Suprapubic skin (tissue), 4 donors: ENCODE measurements at regions not wholly inside any gene's neighbourhood (a gene's known extent, or its start where the extent isn't known, plus 50 kb on each side); places are given as distances from the start of the nearest gene placed in this dataset.

Experiments
- DNase-seq, 2 donors: peaks; one replicate each; pipeline ENCODE4 v3.0.0-alpha.2; 2019; ENCODE audit warnings: low spot score in 2 of 2
- H3K27ac ChIP-seq: fragments of 200-600 bp; sonication (generic); one replicate; pipeline ENCODE4 v1.5.1; 2019
- H3K27me3 ChIP-seq: fragments of 200-600 bp; sonication (generic); one replicate; pipeline ENCODE4 v1.5.1; 2019
- H3K36me3 ChIP-seq: fragments of 200-600 bp; sonication (generic); one replicate; pipeline ENCODE4 v1.5.1; 2019
- H3K4me1 ChIP-seq: fragments of 200-600 bp; sonication (generic); one replicate; pipeline ENCODE4 v1.5.1; 2019
- H3K4me3 ChIP-seq: fragments of 200-600 bp; sonication (generic); one replicate; pipeline ENCODE4 v1.5.1; 2019; ENCODE audit warnings: mild to moderate bottlenecking
- H3K9me3 ChIP-seq: fragments of 200-600 bp; sonication (generic); one replicate; pipeline ENCODE4 v1.5.1; 2019
- CTCF ChIP-seq, 2 donors: fragments of 200-600 bp in 1 of 2; fragments of 450-650 bp in 1 of 2; sonication (generic) in 1 of 2; IDR thresholded peaks; one replicate each; pipeline ENCODE4 v1.5.1; 2016 to 2019; ENCODE audit warnings: antibody characterized with exemption in 2 of 2, mild to moderate bottlenecking in 1 of 2, moderate library complexity in 1 of 2
- EP300 ChIP-seq: sonication (generic); formaldehyde crosslinking; IDR thresholded peaks from one replicate; pipeline ENCODE4 v1.6.1; 2017; ENCODE audit warnings: antibody characterized with exemption
- POLR2A ChIP-seq, 2 donors: fragments of 450-650 bp; IDR thresholded peaks; one replicate each; pipeline ENCODE4 v1.6.1; 2017; ENCODE audit warnings: antibody characterized with exemption in 2 of 2, mild to moderate bottlenecking in 2 of 2, moderate library complexity in 2 of 2
- POLR2AphosphoS5 ChIP-seq, 3 donors: sonication (generic); formaldehyde crosslinking; IDR thresholded peaks; one replicate each; pipeline ENCODE4 v1.6.1; 2017; ENCODE audit warnings: antibody characterized with exemption in 3 of 3
- whole genome bisulfite sequencing: methylation state at CpG from one replicate; pipeline ENCODE4 v1.1.5; 2018; 5-methylcytosine and 5-hydroxymethylcytosine counted together

DNA sequence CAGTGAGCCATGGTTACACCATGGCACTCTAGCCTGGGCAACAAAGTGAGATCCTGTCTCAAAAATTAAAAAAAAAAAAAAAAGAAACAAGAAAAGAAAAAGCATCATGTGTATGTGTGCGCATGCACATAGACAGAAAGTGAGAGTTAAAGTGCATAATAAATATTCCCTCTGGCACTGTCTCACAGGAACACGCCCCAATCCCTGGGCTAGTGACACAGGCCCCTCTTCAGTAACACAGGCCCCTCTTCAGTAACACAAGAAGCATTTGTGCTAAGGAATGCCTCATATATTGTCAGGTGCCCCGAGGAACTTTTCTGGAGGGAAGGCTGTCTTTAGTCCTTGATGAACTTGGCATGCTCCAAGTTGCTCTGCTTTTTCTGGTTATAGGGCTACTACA is 57.5 kb downstream of the RPL27A start:
- no peak for DNase-seq
- Histone ChIP-seq H3K27me3 (no peaks in the 10 kb centered on the region), H3K4me3 (no peak overlapping the region), H3K4me1 (no peaks in the 10 kb centered on the region), H3K27ac (no peak overlapping the region), H3K36me3 (peaks cover 3% of the 10 kb centered on the region), H3K9me3 (no peaks in the 10 kb centered on the region)
- TF ChIP-seq POLR2A (IDR thresholded peaks at IDR 0.05) = no peak
- no peak for TF ChIP-seq POLR2AphosphoS5 (IDR thresholded peaks at IDR 0.05)
- no peak for TF ChIP-seq CTCF (IDR thresholded peaks at IDR 0.05)
- TF ChIP-seq EP300 = no peak
- WGBS = 71% methylated on average over 3 of the region's 3 CpGs

GRCh38 chr11:8744423-8744822 is 61.8 kb downstream of the RPL27A start:
- Histone ChIP-seq H3K4me1 (no peaks in the 10 kb centered on the region), H3K27me3 (no peaks in the 10 kb centered on the region), H3K36me3 (no peaks in the 10 kb centered on the region), H3K27ac (no peak overlapping the region), H3K9me3 (no peaks in the 10 kb centered on the region), H3K4me3 (no peak overlapping the region)
- no peak for TF ChIP-seq POLR2A (IDR thresholded peaks at IDR 0.05)
- TF ChIP-seq CTCF (IDR thresholded peaks at IDR 0.05) = no peak
- no peak for TF ChIP-seq POLR2AphosphoS5 (IDR thresholded peaks at IDR 0.05)
- no peak for DNase-seq
- 100% methylated on average over 1 of the region's 1 CpG for whole genome bisulfite sequencing

DNA sequence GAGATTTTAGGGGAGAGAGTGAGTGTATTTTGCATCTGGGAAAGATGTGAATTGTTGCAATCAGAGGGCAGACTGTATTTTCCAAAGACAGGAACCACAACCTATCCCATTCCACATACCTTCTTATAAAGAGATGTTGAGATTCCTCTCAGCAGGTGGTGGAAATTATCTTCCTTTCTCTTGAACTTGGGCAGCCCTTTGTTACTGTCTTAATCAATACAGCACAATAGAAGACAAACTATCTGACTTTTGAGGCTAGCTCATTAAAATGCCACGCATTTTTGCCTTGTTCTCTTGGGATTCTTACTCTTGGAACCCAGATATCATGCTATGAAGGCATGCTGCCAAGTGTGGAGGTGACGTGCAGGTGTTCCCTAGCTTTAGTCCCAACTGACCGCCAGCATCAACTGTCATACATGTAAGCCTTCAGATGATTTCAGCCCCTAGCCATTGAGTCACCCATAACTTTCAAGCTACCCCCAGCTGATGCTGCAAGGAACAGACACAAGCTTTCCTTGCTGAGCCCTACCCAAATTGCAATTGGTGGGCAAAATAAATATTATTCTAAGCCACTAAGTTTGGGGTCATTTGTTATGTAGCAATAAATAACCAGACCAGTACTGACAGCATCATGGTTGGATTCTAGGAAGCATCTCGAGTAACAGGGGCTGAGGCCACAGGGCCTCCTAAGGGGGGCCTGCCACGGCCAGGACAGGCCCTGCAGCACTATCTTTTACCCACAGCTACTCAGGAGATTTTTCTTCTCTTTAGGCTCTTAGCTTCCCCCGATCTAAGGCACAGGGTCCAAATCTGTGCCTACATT is 63.0 kb downstream of the RPL27A start:
- H3K4me1 ChIP-seq = no peaks in the 10 kb centered on the region

DNA sequence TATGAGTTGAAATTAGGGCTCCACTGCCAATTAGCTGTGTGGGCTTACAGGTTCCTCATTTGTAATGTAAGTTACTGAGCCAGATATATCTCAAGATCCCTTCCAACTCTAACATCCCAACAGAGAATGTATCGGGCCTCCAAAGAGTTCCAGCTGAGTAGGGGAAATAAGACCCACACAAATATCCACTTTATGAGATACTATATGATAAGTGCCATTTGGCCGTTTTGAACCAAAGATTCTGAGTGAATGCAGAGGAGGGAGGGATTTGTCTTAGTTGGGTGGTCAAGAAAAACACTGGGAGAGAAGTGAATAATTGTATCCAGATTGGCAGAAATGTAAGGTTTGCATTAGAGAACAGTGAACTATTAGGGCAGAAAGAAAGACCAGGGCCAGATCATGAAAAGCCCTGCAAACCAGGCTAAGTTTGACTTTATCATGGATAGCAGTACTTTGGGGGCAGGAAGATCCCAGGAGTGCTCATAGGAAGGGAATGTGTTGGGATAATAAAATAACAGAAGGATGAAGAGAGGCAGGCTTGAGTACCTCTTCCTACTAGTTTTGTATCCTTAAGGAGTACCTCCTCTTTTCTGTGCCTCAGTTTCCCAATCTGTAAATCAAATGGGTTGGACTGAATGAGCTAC is 63.9 kb downstream of the RPL27A start:
- 73% methylated on average over 2 of the region's 2 CpGs for WGBS
- Histone ChIP-seq H3K36me3 (no peaks in the 10 kb centered on the region), H3K4me1 (no peaks in the 10 kb centered on the region), H3K27me3 (no peaks in the 10 kb centered on the region), H3K4me3 (no peak overlapping the region), H3K27ac (no peak overlapping the region), H3K9me3 (no peaks in the 10 kb centered on the region)
- no peak for DNase-seq
- TF ChIP-seq CTCF (IDR thresholded peaks at IDR 0.05) (no peak), POLR2AphosphoS5 (IDR thresholded peaks at IDR 0.05) (no peak), POLR2A (IDR thresholded peaks at IDR 0.05) (no peak), EP300 (no peak)

More for the DNA sequence above, 63.0 kb downstream of the RPL27A start:
- Histone ChIP-seq H3K27me3 (no peaks in the 10 kb centered on the region), H3K27ac (no peak overlapping the region), H3K36me3 (no peaks in the 10 kb centered on the region), H3K4me3 (no peak overlapping the region), H3K9me3 (no peaks in the 10 kb centered on the region)
- 87% methylated on average over 6 of the region's 6 CpGs for WGBS
- no peak for TF ChIP-seq CTCF (IDR thresholded peaks at IDR 0.05)
- no peak for TF ChIP-seq POLR2AphosphoS5 (IDR thresholded peaks at IDR 0.05)
- TF ChIP-seq POLR2A (IDR thresholded peaks at IDR 0.05) = no peak
- TF ChIP-seq EP300 = no peak
- DNase-seq = no peak

GRCh38 chr11:8747173-8747572 is 64.6 kb downstream of the RPL27A start:
- no peaks in the 10 kb centered on the region for H3K4me1 ChIP-seq
- H3K27ac ChIP-seq = no peak overlapping the region
- no peak for DNase-seq
- no peak for TF ChIP-seq POLR2AphosphoS5 (IDR thresholded peaks at IDR 0.05)
- TF ChIP-seq CTCF (IDR thresholded peaks at IDR 0.05) = no peak
- TF ChIP-seq EP300 = no peak
- H3K27me3 ChIP-seq = no peaks in the 10 kb centered on the region
- no peaks in the 10 kb centered on the region for H3K36me3 ChIP-seq
- no peaks in the 10 kb centered on the region for H3K9me3 ChIP-seq
- no peak overlapping the region for H3K4me3 ChIP-seq
